Muscle layer of duodenum (tissue), 2 donors: ENCODE measurements at regions not wholly inside any gene's neighbourhood (a gene's known extent, or its start where the extent isn't known, plus 50 kb on each side); places are given as distances from the start of the nearest gene placed in this dataset.

Experiments
- H3K27ac ChIP-seq: one replicate; pipeline ENCODE4 v1.7.0; 2013; ENCODE audit warnings: mild to moderate bottlenecking, low read length
- H3K27me3 ChIP-seq: one replicate; pipeline ENCODE4 v1.7.0; 2013; ENCODE audit warnings: low read depth, mild to moderate bottlenecking, control low read depth, low read length
- H3K36me3 ChIP-seq, 2 donors: one replicate each; pipeline ENCODE4 v1.7.0; 2013; ENCODE audit warnings: low read length in 2 of 2, control low read depth in 1 of 2, mild to moderate bottlenecking in 1 of 2; ENCODE audit not compliant: insufficient read depth in 2 of 2, control insufficient read depth in 1 of 2
- H3K4me1 ChIP-seq, 2 donors: one replicate each; pipeline ENCODE4 v1.7.0; 2013; ENCODE audit warnings: low read length in 2 of 2, mild to moderate bottlenecking in 2 of 2, control low read depth in 1 of 2, moderate library complexity in 1 of 2; ENCODE audit not compliant: insufficient read depth in 2 of 2, control insufficient read depth in 1 of 2
- H3K4me3 ChIP-seq, 2 donors: one replicate each; pipeline ENCODE4 v1.7.0; 2013; ENCODE audit warnings: low read length in 2 of 2, low read depth in 1 of 2, mild to moderate bottlenecking in 1 of 2
- H3K9me3 ChIP-seq, 2 donors: one replicate each; pipeline ENCODE4 v1.7.0; 2013; ENCODE audit warnings: low read length in 2 of 2, control low read depth in 1 of 2, mild to moderate bottlenecking in 1 of 2; ENCODE audit not compliant: control insufficient read depth in 1 of 2
- donor health status: healthy.

DNA sequence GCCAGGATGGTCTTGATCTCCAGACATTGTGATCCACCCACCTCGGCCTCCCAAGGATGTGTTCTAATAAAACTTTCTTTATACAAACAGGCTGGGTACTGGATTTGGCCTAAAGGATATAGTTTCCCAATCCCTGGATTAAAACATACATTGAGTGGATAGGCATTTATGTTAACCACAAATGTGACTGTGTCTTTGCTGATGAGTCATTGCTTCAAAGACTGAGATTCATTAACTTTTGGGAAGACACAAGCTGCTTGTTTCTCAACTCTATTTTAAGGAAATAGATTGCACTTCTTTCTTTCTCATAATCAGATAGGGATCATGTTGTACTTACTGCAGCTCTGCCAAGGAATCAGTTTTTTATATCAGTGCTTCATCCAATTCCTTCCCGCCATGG, 131.3 kb upstream of the AGA start:
- Histone ChIP-seq H3K36me3 (no peaks in the 10 kb centered on the region), H3K4me1 (no peaks in the 10 kb centered on the region), H3K27me3 (no peaks in the 10 kb centered on the region), H3K4me3 (no peak overlapping the region), H3K27ac (no peak overlapping the region), H3K9me3 (no peaks in the 10 kb centered on the region)

DNA sequence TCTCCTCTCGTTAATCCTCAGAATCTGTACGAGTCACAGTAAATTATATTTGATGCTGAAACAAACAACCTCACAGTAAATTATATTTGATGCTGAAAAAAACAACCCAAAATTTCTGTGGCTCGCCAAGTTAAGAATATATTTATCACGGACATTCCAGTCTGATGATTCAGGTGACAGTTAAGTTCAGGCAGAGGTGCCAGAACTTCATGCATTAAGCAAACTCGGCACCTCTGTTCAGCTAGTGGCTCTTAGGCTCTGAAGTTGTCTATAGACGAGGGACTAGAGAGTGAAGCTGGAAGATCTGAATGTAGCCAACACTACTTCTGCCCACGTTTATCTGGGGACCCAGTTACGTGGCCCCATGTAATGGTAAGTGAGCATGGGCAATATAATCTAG, 132.2 kb upstream of the AGA start:
- no peaks in the 10 kb centered on the region for H3K27me3 ChIP-seq
- H3K4me3 ChIP-seq: no peak overlapping the region
- no peaks in the 10 kb centered on the region for H3K9me3 ChIP-seq
- H3K36me3 ChIP-seq: no peaks in the 10 kb centered on the region
- H3K27ac ChIP-seq: no peak overlapping the region
- H3K4me1 ChIP-seq: no peaks in the 10 kb centered on the region

DNA sequence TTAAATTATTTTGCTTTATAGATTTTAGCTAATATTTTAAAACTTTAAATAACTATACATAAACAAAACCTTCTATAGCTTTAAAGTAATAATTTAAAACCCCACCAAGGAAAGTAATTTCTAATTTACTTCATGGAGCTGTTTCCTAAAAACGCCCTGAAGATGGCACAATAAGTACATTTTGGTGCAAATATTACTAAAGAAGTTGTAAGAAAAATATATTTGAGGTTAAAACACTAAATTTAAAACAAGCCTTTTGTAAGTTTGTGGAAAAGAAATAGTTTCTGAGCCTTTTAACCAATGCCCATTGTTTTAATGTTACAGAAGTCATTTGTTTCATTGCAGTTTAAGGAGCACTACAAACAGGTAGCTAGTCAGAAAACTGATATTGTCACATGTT, 137.4 kb upstream of the AGA start:
- no peak overlapping the region for H3K27ac ChIP-seq
- no peaks in the 10 kb centered on the region for H3K9me3 ChIP-seq
- no peak overlapping the region for H3K4me3 ChIP-seq
- no peaks in the 10 kb centered on the region for H3K27me3 ChIP-seq
- H3K36me3 ChIP-seq: no peaks in the 10 kb centered on the region
- H3K4me1 ChIP-seq: no peaks in the 10 kb centered on the region

DNA sequence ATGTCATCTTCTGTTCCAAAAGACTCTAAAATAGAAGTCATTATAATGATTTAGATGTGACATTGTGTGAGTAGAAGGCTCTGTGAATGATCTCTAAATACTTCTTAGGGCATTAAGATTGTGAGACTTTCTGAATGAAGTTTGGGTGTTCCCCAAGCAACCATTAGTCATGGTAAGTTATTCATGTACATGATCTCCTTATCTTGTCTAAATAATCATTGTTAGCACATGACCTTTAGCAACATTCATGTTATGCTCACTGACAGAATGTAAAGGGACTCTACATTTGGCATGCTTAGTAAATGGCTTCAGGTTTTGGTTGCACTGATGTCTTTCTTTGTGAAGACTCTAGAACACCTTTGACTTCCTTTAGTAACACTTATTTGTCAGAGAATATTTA, 140.8 kb upstream of the AGA start:
- Histone ChIP-seq H3K4me1 (no peaks in the 10 kb centered on the region), H3K9me3 (no peaks in the 10 kb centered on the region), H3K4me3 (no peak overlapping the region), H3K27me3 (no peaks in the 10 kb centered on the region), H3K36me3 (no peaks in the 10 kb centered on the region), H3K27ac (no peak overlapping the region)

DNA sequence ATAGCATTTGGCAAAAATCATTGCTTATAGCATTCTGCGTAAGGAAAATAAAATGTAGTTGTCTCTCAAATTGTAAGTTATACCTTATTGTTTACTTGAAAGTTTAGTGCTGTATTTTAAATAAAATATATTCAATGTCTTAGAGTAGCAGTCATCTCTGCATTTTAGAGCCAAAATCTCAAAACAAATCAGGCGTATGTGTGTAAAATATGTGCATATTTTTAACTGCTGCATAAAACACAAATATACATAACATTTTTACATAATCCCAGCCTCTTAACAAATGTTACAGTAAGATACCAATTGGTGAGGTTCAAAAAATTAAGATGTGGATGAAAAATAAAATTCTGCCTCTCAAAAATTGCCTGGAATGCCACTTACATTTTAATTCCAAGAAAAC, 145.8 kb upstream of the AGA start:
- H3K36me3 ChIP-seq: no peaks in the 10 kb centered on the region
- H3K4me1 ChIP-seq: no peaks in the 10 kb centered on the region
- H3K27me3 ChIP-seq: no peaks in the 10 kb centered on the region
- H3K27ac ChIP-seq: no peak overlapping the region
- H3K9me3 ChIP-seq: no peaks in the 10 kb centered on the region
- H3K4me3 ChIP-seq: no peak overlapping the region

DNA sequence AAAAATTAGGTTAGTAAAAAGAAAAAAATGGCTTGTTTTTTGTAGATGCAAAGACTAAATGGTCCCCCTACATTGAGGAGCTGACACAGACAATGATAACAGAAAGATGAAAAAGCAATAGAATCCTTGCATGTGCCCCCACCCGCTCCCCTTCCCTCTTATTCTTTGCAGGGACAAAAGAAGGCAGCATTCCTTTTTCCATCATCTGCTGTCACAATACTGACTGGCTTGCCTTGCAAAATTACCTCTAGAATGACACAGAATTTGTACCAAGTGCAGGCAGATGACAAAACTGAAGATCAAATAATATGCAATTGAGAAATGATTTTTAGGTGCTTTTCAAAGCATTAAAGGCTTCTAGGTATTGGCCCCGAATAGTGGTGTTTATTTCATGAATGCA, 153.1 kb upstream of the AGA start:
- Histone ChIP-seq H3K4me1 (no peaks in the 10 kb centered on the region), H3K9me3 (no peaks in the 10 kb centered on the region), H3K27me3 (no peaks in the 10 kb centered on the region), H3K4me3 (no peak overlapping the region), H3K27ac (no peak overlapping the region), H3K36me3 (no peaks in the 10 kb centered on the region)

DNA sequence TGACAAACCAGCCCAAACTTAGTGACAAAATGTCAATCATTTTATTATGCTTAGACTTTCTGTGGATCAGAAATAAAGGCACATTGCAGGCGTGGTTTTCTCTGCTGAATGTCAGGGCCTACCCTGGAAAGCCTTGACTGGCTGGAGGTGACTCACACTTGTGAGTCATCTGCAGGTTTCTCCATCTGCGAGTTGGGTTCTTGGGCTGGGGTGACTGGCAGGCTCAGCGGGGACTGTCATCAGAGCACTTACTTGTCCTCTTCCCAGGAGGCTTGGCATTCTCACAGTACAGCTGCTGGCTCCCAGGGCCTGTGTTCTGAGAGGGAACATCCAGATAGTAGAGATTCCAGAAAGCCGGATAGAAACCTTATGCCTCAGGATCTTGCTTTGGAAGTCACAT, 153.8 kb upstream of the AGA start:
- Histone ChIP-seq H3K27ac (no peak overlapping the region), H3K4me3 (no peak overlapping the region), H3K36me3 (no peaks in the 10 kb centered on the region), H3K4me1 (no peaks in the 10 kb centered on the region), H3K9me3 (no peaks in the 10 kb centered on the region), H3K27me3 (no peaks in the 10 kb centered on the region)

DNA sequence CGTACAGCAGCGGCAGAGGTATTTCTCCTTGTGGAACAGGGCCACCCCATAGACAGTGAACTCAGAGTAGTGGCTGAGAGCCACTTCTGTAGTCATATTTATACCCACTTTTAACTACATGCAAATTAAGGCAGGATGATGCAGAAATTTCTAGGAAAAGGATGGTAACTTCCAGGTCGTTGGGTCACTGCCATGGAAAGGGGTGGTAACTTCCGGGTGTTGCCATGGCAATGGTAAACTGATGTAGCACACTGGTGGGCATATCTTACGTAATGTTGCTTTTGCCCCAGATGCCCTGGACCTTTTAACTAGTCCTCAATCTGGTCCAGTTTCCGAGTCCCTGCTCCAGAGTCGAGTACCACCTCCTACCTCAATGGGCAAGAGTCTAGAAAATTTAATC, 154.8 kb upstream of the AGA start:
- Histone ChIP-seq H3K36me3 (no peaks in the 10 kb centered on the region), H3K9me3 (no peaks in the 10 kb centered on the region), H3K27ac (no peak overlapping the region), H3K4me1 (no peaks in the 10 kb centered on the region), H3K4me3 (no peak overlapping the region), H3K27me3 (no peaks in the 10 kb centered on the region)

DNA sequence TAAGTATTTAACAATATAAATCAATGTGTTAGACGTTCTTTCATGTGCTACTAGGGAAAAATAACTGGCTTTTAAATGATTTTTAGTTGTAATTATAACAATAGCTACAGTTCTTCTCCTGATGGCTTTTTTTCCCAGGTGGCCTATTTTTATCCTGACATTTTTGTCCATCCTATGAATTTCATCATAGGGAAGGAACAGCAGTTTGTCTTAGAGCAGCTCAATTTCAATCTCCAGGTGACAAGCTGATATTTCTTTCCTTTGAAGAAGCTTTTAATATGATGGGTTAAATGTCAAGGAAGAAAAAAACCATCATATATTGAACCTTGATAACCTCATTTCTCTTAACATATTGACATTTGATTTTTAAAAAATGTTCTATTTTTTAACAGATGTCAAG, 163.0 kb upstream of the AGA start:
- Histone ChIP-seq H3K4me3 (no peak overlapping the region), H3K9me3 (peaks cover 0 to 4% of the 10 kb centered on the region in 2 donors), H3K27me3 (no peaks in the 10 kb centered on the region), H3K27ac (no peak overlapping the region), H3K4me1 (no peaks in the 10 kb centered on the region), H3K36me3 (no peaks in the 10 kb centered on the region)

DNA sequence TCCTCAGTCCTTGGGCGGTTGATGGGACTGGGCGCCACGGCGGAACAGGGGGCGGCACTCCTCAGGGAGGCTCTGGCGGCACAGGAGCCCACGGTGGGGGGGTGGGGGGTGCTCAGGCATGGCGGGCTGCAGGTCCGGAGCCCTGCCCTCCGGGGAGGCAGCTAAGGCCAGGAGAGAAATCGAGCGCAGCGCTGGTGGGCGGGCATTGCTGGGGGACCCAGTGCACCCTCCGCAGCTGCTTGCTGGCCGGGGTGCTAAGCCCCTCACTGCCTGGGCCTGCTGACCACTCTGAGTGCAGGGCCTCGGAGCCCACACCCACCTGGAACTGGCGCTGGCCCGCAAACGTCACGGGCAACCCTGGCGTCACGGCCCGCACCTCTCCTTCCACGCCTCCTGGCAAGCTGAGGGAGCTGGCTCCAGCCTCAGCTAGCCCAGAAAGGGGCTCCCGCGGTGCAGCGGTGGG, 164.9 kb upstream of the AGA start:
- H3K9me3 ChIP-seq: peaks cover 0 to 4% of the 10 kb centered on the region in 2 donors
- no peaks in the 10 kb centered on the region for H3K4me1 ChIP-seq
- H3K27me3 ChIP-seq: no peaks in the 10 kb centered on the region
- no peak overlapping the region for H3K4me3 ChIP-seq
- H3K36me3 ChIP-seq: no peaks in the 10 kb centered on the region
- no peak overlapping the region for H3K27ac ChIP-seq

DNA sequence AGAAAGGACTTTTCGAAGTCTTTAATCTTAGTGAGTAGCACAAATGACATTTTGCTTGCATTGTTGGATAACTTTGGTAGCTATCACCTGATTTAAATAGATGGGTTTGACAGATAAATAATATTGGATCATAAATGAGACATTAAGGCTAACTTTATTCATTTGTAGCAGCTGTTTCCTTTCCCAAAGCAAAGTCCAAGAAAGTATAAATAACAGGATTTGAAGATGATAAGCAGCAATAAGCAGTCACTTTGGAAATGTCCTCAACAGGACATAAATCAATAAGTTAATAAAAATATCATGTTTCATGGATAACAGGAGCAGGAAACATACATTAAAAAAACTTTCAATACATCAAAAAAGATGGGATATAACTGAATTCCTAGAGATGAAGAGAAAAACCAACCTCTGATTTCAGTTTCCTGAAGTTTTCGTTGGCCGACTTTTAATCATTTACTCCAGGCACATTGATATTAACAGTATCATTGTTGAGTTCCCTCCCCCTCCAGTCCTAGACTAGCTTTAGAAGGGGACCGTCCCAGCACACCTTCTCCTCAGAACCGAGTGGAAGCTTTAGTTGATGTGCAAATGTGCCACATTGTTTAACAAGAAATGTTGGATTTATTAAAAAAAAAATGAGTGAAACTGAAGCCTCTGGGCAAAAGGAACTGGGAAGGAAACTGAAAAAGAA, 169.9 kb upstream of the AGA start:
- no peak overlapping the region for H3K27ac ChIP-seq
- H3K4me1 ChIP-seq: no peaks in the 10 kb centered on the region
- no peaks in the 10 kb centered on the region for H3K36me3 ChIP-seq
- H3K9me3 ChIP-seq: peaks cover 0 to 3% of the 10 kb centered on the region in 2 donors
- no peaks in the 10 kb centered on the region for H3K27me3 ChIP-seq
- H3K4me3 ChIP-seq: no peak overlapping the region

DNA sequence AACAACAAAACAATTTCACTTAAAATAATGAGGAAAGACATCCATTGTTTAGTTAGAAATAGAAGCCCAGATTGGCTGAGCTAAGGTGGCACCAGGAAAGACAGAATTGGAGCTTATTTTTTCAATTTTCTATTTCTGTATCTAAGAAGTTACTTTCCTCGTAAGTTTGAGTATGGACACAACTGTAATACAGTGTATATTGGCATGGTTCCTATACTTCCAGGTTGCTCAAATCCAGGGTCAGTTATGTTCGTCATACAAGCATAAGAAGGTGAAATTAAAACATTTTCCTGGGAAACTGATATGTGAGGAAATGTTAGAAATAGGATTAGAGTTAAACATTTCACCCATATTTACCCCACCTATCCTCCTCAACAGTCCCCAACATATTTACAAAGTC, 170.4 kb upstream of the AGA start:
- Histone ChIP-seq H3K36me3 (no peaks in the 10 kb centered on the region), H3K9me3 (no peaks in the 10 kb centered on the region), H3K27ac (no peak overlapping the region), H3K4me3 (no peak overlapping the region), H3K27me3 (no peaks in the 10 kb centered on the region), H3K4me1 (no peaks in the 10 kb centered on the region)
